NB4 (cell line): ENCODE measurements at regions not wholly inside any gene's neighbourhood (a gene's known extent, or its start where the extent isn't known, plus 50 kb on each side); places are given as distances from the start of the nearest gene placed in this dataset.

Source experiments
- CTCF ChIP-seq: IDR thresholded peaks from one replicate; pipeline ENCODE4 v1.5.1; 2012; ENCODE audit warnings: low read depth, low read length
- POLR2A ChIP-seq: IDR thresholded peaks from 2 replicates; pipeline ENCODE4 v1.6.1; 2011; ENCODE audit warnings: mild to moderate bottlenecking; ENCODE audit not compliant: insufficient read length; ENCODE audit errors: extremely low read depth

GRCh38 chr4:181685911-181686310, 557.3 kb upstream of the TENM3 start:
- TF ChIP-seq CTCF (no peak), POLR2A (no peak)
